ENCODE measurements at regions not wholly inside any gene's neighbourhood (a gene's known extent, or its start where the extent isn't known, plus 50 kb on each side); places are given as distances from the start of the nearest gene placed in this dataset.

- no peak for TF ChIP-seq ZFX (IDR thresholded peaks at IDR 0.05; ENCODE audit: borderline replicate concordance)
- no peak for TF ChIP-seq CTCF (IDR thresholded peaks at IDR 0.05)
Observed at GRCh38 chr4:103354006-103354405, 155.9 kb upstream of the CENPE start.

All from 22Rv1 (cell line).